ENCODE measurements at regions not wholly inside any gene's neighbourhood (a gene's known extent, or its start where the extent isn't known, plus 50 kb on each side); places are given as distances from the start of the nearest gene placed in this dataset.
"Not testable (repeated sequence)": the region's sequence is repeated elsewhere in the genome, so short reads cannot be mapped to it uniquely, and the experiment has no call there.

- no peak for ATAC-seq
- intact Hi-C loops (cut with DNase I, micrococcal nuclease) = no loop called here
- DNase-seq = no peak
These were observed 80.7 kb upstream of the NAV2 start for GRCh38 chr11:19631712-19632498.

- intact Hi-C loops (cut with DNase I, micrococcal nuclease) = no loop called here
- ATAC-seq = no peak
- DNase-seq = peak; percentile 5 to 76
These were observed 84.6 kb upstream of the NAV2 start for GRCh38 chr11:19628018-19628417.

- no peak for DNase-seq
- ATAC-seq = no peak
- intact Hi-C loops (cut with DNase I, micrococcal nuclease) = no loop called here
These were observed 85.1 kb upstream of the NAV2 start for GRCh38 chr11:19627566-19627965.

GRCh38 chr11:19625438-19625837 is 87.2 kb upstream of the NAV2 start:
- ATAC-seq (no peak), DNase-seq (no peak)
- intact Hi-C loops (cut with DNase I, micrococcal nuclease) = no loop called here

- no peak for DNase-seq
- no peak for ATAC-seq
- intact Hi-C loops (cut with DNase I, micrococcal nuclease) = no loop called here
These were observed 94.7 kb upstream of the NAV2 start for GRCh38 chr11:19617696-19618523.

GRCh38 chr11:19615341-19616183 is 97.1 kb upstream of the NAV2 start:
- intact Hi-C loops (cut with DNase I, micrococcal nuclease) = no loop called here
- no peak for DNase-seq
- no peak for ATAC-seq

GRCh38 chr11:19614370-19614940 is 98.2 kb upstream of the NAV2 start:
- ATAC-seq (no peak), DNase-seq (no peak)
- intact Hi-C loops (cut with DNase I, micrococcal nuclease) = no loop called here

- DNase-seq; ATAC-seq; intact Hi-C loops (cut with DNase I, micrococcal nuclease): not testable (repeated sequence)
These were observed 100.6 kb upstream of the NAV2 start for GRCh38 chr11:19612025-19612424.

GRCh38 chr11:19607656-19608360 is 104.8 kb upstream of the NAV2 start:
- no peak for ATAC-seq
- DNase-seq = no peak
- intact Hi-C loops (cut with DNase I, micrococcal nuclease) = no loop called here

GRCh38 chr11:19606856-19607655 is 105.6 kb upstream of the NAV2 start:
- intact Hi-C loops (cut with DNase I, micrococcal nuclease) = no loop called here
- no peak for ATAC-seq
- no peak for DNase-seq

GRCh38 chr11:19605520-19606371 is 106.9 kb upstream of the NAV2 start:
- intact Hi-C loops (cut with DNase I, micrococcal nuclease) = no loop called here
- ATAC-seq (no peak), DNase-seq (no peak)

- intact Hi-C loops (cut with DNase I, micrococcal nuclease) = no loop called here
- DNase-seq = no peak
- no peak for ATAC-seq
These were observed 107.8 kb upstream of the NAV2 start for GRCh38 chr11:19604679-19605375.

GRCh38 chr11:19603771-19604170 is 108.9 kb upstream of the NAV2 start:
- DNase-seq (no peak), ATAC-seq (no peak)
- intact Hi-C loops (cut with DNase I, micrococcal nuclease) = no loop called here

GRCh38 chr11:19602891-19603290 is 109.7 kb upstream of the NAV2 start:
- no peak for DNase-seq
- ATAC-seq = no peak
- intact Hi-C loops (cut with DNase I, micrococcal nuclease) = no loop called here

- no peak for DNase-seq
- no peak for ATAC-seq
- intact Hi-C loops (cut with DNase I, micrococcal nuclease) = no loop called here
These were observed 110.2 kb upstream of the NAV2 start for GRCh38 chr11:19602406-19602805.

- DNase-seq = no peak
- no peak for ATAC-seq
- intact Hi-C loops (cut with DNase I, micrococcal nuclease) = no loop called here
These were observed 111.4 kb upstream of the NAV2 start for GRCh38 chr11:19601235-19601634.

Measured in left colon (tissue), 2 donors.